Peyer's patch (tissue), 4 donors: ENCODE measurements at regions not wholly inside any gene's neighbourhood (a gene's known extent, or its start where the extent isn't known, plus 50 kb on each side); places are given as distances from the start of the nearest gene placed in this dataset.
"Not testable (repeated sequence)": the region's sequence is repeated elsewhere in the genome, so short reads cannot be mapped to it uniquely, and the experiment has no call there.

Experiments used
- DNase-seq, 3 donors: peaks; one replicate each; pipeline ENCODE4 v3.0.0-alpha.2; 2017 to 2019
- H3K27ac ChIP-seq, 4 donors: fragments of 200-600 bp; sonication (generic); one replicate each; pipeline ENCODE4 v1.5.1; 2016 to 2019
- H3K27me3 ChIP-seq, 2 donors: fragments of 200-600 bp; sonication (generic); one replicate each; pipeline ENCODE4 v1.5.1; 2019
- H3K36me3 ChIP-seq, 3 donors: fragments of 200-600 bp; sonication (generic); one replicate each; pipeline ENCODE4 v1.5.1; 2016 to 2019
- H3K4me1 ChIP-seq, 4 donors: fragments of 200-600 bp; sonication (generic); one replicate each; pipeline ENCODE4 v1.5.1; 2016 to 2019
- H3K4me3 ChIP-seq, 4 donors: fragments of 200-600 bp; sonication (generic); 1 replicate in 3 of 4; 2 replicates in 1 of 4; pipeline ENCODE4 v1.5.1; 2016 to 2019; ENCODE audit warnings: mild to moderate bottlenecking in 1 of 4
- H3K9me3 ChIP-seq, 4 donors: fragments of 200-600 bp; sonication (generic); one replicate each; pipeline ENCODE4 v1.5.1; 2016 to 2019; ENCODE audit warnings: mild to moderate bottlenecking in 1 of 4
- POLR2A ChIP-seq, 2 donors: fragments of 450-650 bp; IDR thresholded peaks; one replicate each; pipeline ENCODE4 v1.5.1; 2017; ENCODE audit warnings: antibody characterized with exemption in 2 of 2, mild to moderate bottlenecking in 2 of 2, moderate library complexity in 2 of 2
- TF ChIP-seq, protein P1 (sequence below), 6 experiments: fragments of 450-650 bp in 4 of 6; fragments of 200-600 bp in 2 of 6; sonication (generic) in 1 of 6; IDR thresholded peaks; one replicate each; pipeline ENCODE4 v1.5.1; 2017 to 2019; ENCODE audit warnings: antibody characterized with exemption in 6 of 6, mild to moderate bottlenecking in 3 of 6, moderate library complexity in 1 of 6

DNA sequence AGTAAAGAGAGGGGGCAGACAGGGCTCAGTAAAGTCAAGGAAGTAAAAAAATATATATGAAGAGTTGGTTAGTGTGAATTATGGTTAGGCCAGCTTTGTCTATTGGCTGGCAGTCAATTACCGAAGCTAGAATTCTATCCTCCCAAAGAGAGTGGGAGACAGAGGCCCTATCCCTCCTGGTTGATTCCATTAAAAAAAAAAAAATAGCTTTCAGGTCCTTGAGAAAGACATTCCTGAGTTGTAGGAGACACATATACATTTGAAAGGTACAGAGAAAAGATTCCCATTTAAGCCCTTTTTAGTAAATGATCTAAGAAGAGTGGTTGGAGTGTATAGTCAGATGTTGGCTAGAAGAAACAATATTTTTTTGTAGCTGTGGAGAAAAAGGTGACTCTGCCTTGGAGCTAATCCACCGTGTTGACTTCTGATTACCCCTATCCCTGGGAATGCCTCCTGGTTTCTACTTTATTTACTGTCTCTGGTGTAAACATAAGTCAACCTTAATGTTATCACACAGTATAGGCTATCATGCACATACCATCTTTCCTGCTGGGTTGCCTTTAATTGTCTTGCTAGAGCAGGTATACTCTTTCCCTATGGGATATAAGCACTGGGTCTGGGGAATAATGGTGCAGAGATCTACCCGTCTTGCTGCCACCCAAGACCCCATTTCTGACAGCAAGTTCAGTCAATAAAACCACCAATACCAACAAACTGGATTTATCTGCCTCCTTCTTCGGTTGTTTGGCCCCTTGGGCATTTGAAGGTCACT lies 859.9 kb upstream of the ATXN7L3B start:
- no peak overlapping the region for H3K4me3 ChIP-seq
- TF ChIP-seq, protein P1, sequence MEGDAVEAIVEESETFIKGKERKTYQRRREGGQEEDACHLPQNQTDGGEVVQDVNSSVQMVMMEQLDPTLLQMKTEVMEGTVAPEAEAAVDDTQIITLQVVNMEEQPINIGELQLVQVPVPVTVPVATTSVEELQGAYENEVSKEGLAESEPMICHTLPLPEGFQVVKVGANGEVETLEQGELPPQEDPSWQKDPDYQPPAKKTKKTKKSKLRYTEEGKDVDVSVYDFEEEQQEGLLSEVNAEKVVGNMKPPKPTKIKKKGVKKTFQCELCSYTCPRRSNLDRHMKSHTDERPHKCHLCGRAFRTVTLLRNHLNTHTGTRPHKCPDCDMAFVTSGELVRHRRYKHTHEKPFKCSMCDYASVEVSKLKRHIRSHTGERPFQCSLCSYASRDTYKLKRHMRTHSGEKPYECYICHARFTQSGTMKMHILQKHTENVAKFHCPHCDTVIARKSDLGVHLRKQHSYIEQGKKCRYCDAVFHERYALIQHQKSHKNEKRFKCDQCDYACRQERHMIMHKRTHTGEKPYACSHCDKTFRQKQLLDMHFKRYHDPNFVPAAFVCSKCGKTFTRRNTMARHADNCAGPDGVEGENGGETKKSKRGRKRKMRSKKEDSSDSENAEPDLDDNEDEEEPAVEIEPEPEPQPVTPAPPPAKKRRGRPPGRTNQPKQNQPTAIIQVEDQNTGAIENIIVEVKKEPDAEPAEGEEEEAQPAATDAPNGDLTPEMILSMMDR (IDR thresholded peaks at IDR 0.05) = no peak
- no peak for TF ChIP-seq POLR2A (IDR thresholded peaks at IDR 0.05)
- no peaks in the 10 kb centered on the region for H3K9me3 ChIP-seq
- H3K4me1 ChIP-seq = no peaks in the 10 kb centered on the region
- H3K27me3 ChIP-seq = no peaks in the 10 kb centered on the region
- no peaks in the 10 kb centered on the region for H3K36me3 ChIP-seq
- H3K27ac ChIP-seq = no peak overlapping the region
- DNase-seq = no peak

DNA sequence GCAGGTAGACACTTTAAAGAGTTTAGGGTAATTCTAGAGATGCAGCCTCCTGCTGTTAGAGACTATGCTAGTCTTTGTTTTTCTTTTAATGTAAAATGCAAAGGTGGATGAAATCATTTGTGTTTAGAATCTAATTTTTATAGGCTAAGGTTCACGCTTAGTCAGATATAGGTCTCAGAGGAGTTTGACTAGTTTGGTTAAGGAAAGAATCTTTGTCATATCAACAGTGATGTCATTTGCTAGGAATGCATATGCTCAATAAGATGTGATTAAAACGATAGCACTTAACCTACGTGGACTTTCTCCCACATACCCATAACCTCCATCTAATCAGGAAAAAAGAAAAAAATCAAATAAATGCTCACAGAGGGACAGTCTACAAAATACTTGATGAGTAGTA lies 859.3 kb upstream of the ATXN7L3B start:
- Histone ChIP-seq H3K4me1 (no peaks in the 10 kb centered on the region), H3K27me3 (no peaks in the 10 kb centered on the region), H3K27ac (no peak overlapping the region), H3K36me3 (no peaks in the 10 kb centered on the region), H3K4me3 (no peak overlapping the region), H3K9me3 (no peaks in the 10 kb centered on the region)
- DNase-seq = no peak
- no peak for TF ChIP-seq POLR2A (IDR thresholded peaks at IDR 0.05)
- TF ChIP-seq, protein P1 (IDR thresholded peaks at IDR 0.05) = no peak

DNA sequence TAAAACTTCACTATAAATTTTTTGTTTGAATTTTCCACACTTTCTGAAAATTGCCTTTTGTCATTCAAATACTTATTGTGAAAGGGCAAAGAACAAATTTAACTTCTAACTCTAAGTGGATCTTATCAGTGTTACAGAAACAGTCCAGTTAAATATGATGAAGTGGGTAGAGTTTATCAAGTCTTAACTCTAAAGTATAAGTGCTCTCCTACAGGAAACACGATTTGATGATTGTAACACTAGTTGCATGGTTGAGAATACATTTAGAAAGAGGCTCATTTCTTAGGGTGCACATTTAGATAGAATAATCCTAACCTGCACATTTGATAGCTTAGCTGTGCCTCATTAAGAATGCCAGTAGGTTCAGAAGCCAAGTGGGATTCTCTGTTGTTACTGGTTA lies 838.3 kb upstream of the ATXN7L3B start:
- H3K9me3 ChIP-seq = no peaks in the 10 kb centered on the region
- no peak overlapping the region for H3K27ac ChIP-seq
- H3K36me3 ChIP-seq = no peaks in the 10 kb centered on the region
- H3K4me3 ChIP-seq = no peak overlapping the region
- no peaks in the 10 kb centered on the region for H3K27me3 ChIP-seq
- no peak for DNase-seq
- no peaks in the 10 kb centered on the region for H3K4me1 ChIP-seq
- no peak for TF ChIP-seq POLR2A (IDR thresholded peaks at IDR 0.05)
- TF ChIP-seq, protein P1 (IDR thresholded peaks at IDR 0.05) = no peak

DNA sequence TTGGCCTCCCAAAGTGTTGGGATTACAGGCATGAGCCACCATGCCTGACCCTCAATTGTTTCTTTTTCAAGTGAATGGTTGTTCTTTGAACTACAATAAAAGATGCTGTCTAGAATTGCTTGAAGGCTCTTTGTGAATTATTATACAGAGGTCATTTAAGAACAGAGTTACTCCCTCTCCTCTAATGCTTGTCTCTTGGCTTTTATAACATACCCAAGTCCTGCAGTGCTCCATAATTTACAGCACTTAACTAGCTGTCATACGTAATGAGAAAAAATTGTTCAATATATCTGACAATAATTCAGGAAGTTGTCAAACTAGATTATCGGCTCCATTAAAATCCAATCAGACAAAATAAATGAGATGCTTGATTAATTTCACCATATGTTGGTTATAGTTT lies 823.0 kb upstream of the ATXN7L3B start:
- Histone ChIP-seq H3K4me1 (no peaks in the 10 kb centered on the region), H3K36me3 (no peaks in the 10 kb centered on the region), H3K27me3 (no peaks in the 10 kb centered on the region), H3K9me3 (no peaks in the 10 kb centered on the region), H3K4me3 (no peak overlapping the region), H3K27ac (no peak overlapping the region)
- no peak for DNase-seq
- TF ChIP-seq, protein P1 (IDR thresholded peaks at IDR 0.05) = no peak
- no peak for TF ChIP-seq POLR2A (IDR thresholded peaks at IDR 0.05)

DNA sequence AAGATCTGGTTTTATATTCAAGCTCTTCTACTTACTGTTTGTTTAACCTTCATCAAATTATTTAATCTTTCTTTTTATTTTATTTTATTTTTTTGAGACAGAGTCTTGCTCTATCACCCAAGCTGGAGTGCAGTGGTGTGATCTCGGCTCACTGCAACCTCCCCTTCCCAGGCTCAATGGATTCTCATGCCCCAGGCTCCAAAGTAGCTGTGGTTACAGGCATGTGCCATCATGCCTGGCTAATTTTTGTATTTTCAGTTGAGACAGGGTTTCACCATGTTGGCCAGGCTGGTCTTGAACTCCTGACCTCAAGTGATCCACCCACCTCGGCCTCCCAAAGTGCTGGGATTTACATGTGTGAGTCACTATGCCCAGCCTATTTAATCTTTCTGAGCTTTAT lies 821.5 kb upstream of the ATXN7L3B start:
- H3K27ac ChIP-seq, H3K27me3 ChIP-seq, H3K36me3 ChIP-seq, H3K9me3 ChIP-seq, H3K4me1 ChIP-seq, H3K4me3 ChIP-seq, DNase-seq: not testable (repeated sequence)

DNA sequence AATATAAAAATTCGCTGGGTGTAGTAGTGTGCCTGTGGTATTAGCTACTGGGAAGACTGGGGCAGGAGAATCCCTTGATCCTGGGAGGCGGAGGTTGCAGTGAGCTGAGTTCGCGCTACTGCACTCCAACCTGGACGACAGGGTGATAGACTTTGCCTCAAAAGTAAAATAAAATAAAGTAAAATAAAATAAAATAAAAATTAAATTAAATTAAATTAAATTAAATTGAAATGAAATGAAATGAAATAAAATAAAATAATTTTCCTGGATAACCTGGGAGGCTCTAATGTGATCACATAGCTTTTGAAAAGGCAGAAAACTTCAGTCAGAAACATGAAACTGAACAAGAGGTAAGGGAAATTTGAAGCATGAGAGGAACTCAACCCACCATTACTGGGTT lies 818.4 kb upstream of the ATXN7L3B start:
- no peaks in the 10 kb centered on the region for H3K9me3 ChIP-seq
- H3K4me3 ChIP-seq = no peak overlapping the region
- H3K36me3 ChIP-seq = no peaks in the 10 kb centered on the region
- no peaks in the 10 kb centered on the region for H3K27me3 ChIP-seq
- no peak for DNase-seq
- H3K4me1 ChIP-seq = no peaks in the 10 kb centered on the region
- TF ChIP-seq POLR2A (IDR thresholded peaks at IDR 0.05) = no peak
- TF ChIP-seq, protein P1 (IDR thresholded peaks at IDR 0.05) = no peak
- no peak overlapping the region for H3K27ac ChIP-seq
